Ectodermal cell (in vitro differentiated cells): ENCODE measurements at regions not wholly inside any gene's neighbourhood (a gene's known extent, or its start where the extent isn't known, plus 50 kb on each side); places are given as distances from the start of the nearest gene placed in this dataset.

ENCODE experiments used
- H3K27ac ChIP-seq: 2 replicates; pipeline ENCODE4 v1.7.0; 2013; ENCODE audit warnings: mild to moderate bottlenecking, low read depth, low read length; ENCODE audit not compliant: insufficient read depth, poor library complexity, severe bottlenecking
- H3K27me3 ChIP-seq: 2 replicates; pipeline ENCODE4 v1.7.0; 2013; ENCODE audit warnings: mild to moderate bottlenecking, low read length; ENCODE audit not compliant: insufficient read depth, control insufficient read depth, poor library complexity, severe bottlenecking
- H3K36me3 ChIP-seq: one replicate; pipeline ENCODE4 v1.7.0; 2013; ENCODE audit warnings: low read length; ENCODE audit not compliant: control insufficient read depth, insufficient read depth
- H3K4me1 ChIP-seq: one replicate; pipeline ENCODE4 v1.7.0; 2013; ENCODE audit warnings: low read length; ENCODE audit not compliant: control insufficient read depth, insufficient read depth
- H3K4me3 ChIP-seq: 2 replicates; pipeline ENCODE4 v1.7.0; 2013; ENCODE audit warnings: low read depth, low read length, control low read depth; ENCODE audit not compliant: insufficient read depth
- H3K9me3 ChIP-seq: 2 replicates; pipeline ENCODE4 v1.7.0; 2013; ENCODE audit warnings: mild to moderate bottlenecking, low read length, moderate library complexity; ENCODE audit not compliant: control insufficient read depth
- WGBS, 2 experiments: methylation state at CpG; one replicate each; pipeline ENCODE4 v1.1.7; 2013; ENCODE audit warnings: missing lambda C conversion rate in 2 of 2; 5-methylcytosine and 5-hydroxymethylcytosine counted together

GRCh38 chr6:119557239-119557638, 207.7 kb upstream of the MAN1A1 start:
- Histone ChIP-seq H3K27me3 (no peaks in the 10 kb centered on the region), H3K4me3 (no peak overlapping the region), H3K4me1 (no peaks in the 10 kb centered on the region), H3K27ac (no peak overlapping the region), H3K9me3 (no peaks in the 10 kb centered on the region), H3K36me3 (no peaks in the 10 kb centered on the region)
- 89 to 98% methylated on average over 5 of the region's 5 CpGs for WGBS, 2 experiments

DNA sequence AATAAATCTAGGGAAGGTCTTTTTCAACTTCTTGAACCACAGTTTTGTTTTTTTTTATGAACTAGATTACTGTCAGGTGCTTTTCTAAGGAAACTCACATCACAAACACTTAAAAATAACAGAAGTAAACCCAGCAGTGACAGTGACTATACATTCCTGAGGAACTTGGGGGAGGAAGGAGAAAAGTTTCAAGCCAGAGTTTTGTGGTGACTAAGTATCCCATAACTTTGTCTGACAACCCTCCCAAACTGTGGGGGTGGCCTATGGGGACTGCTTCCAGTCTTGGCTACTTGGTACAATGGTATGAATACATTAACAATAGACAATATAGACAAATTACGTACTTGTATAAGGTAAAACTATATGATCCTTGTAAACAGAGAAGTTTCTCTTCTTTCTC, 202.5 kb upstream of the MAN1A1 start:
- Histone ChIP-seq H3K27ac (no peak overlapping the region), H3K27me3 (no peaks in the 10 kb centered on the region), H3K4me1 (no peaks in the 10 kb centered on the region), H3K4me3 (no peak overlapping the region), H3K36me3 (no peaks in the 10 kb centered on the region), H3K9me3 (no peaks in the 10 kb centered on the region)
- 100% methylated on average over 1 of the region's 1 CpG; no CpG with 5 or more reads in 1 of the 2 experiments for WGBS, 2 experiments

DNA sequence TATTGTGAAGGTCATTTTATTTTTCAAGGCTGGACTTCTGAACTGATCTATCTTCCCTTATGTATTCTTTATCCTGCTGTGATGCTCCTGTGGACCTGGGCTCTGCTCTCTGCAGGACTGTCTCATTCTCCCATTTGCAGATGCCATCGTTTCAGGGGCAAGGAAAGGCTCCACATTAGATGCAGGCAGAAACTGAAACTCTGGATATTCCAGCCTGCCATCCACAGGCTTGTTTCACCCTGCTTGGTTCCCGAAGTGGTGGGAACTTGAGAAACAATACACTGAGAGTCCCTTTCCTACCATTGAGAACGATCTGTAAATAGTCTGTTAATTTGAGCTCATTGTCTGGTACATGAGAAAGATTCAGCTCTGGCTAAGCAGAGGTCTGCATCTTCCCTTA, 197.5 kb upstream of the MAN1A1 start:
- Histone ChIP-seq H3K36me3 (no peaks in the 10 kb centered on the region), H3K4me3 (no peak overlapping the region), H3K9me3 (no peaks in the 10 kb centered on the region), H3K27me3 (no peaks in the 10 kb centered on the region), H3K4me1 (no peaks in the 10 kb centered on the region), H3K27ac (no peak overlapping the region)
- WGBS, 2 experiments, result 84% methylated on average over 3 of the region's 3 CpGs

DNA sequence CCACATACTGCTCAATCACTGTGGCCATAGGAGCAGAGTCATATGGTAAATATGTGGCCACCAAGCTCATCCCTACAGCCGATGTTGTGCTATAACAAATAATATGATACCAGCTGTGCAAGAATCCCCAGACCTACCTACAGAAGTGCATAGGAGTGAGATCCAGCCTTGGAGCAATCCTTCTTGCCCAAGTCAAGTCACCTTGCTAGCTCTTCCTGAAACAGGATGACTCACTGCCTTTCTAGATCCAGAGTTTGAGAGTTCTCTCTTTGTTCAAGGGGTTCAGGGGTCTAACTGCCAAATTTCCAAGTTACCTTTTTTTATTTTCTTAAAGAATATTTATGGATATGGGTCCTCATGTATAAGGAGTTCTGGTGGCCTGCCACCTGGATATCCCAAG, 195.7 kb upstream of the MAN1A1 start:
- Histone ChIP-seq H3K27ac (no peak overlapping the region), H3K4me1 (no peaks in the 10 kb centered on the region)
- WGBS, 2 experiments, result 92 to 95% methylated on average over 1 of the region's 1 CpG

DNA sequence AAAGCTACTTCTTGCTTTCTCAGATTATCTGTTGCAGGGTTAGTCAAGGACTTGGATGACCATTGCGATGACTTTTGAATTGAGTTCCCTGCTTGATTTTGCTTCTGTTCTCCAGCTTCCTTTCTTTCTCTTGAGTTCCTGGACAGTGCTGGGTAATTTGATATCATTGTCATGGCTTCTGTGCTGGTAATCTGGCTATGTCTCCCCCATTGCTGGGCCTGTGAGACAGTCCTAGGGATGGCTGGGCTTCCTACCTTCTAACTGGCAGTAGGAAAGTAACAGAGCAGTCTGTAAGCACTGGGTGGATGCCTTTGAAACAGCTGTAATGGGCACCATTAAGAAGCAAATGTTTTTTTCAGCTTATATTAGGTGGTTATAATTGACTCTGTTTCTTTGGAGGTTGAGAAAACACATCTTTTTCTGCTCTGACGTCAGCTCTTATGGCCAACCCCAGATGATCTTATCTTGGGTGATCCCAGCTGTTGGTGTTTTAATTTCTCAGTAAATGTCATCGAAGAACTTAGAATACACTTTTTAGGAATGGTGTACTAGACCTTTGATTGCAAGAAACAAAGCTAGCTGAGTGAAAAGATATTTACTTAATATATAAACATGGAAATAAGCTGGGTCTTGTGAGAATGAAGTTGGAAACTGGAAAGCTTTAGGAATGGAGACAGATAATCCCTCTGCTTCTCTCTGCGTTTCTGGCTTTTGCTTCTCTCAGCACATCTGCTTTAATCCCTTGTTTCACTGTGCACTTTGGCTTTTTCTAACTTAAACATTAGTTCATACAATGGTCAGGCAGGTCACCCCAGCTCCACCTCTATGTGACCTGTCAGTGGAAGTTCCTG, 195.0 kb upstream of the MAN1A1 start:
- Histone ChIP-seq H3K27me3 (no peaks in the 10 kb centered on the region), H3K4me3 (no peak overlapping the region), H3K36me3 (no peaks in the 10 kb centered on the region), H3K27ac (no peak overlapping the region), H3K4me1 (no peaks in the 10 kb centered on the region), H3K9me3 (no peaks in the 10 kb centered on the region)
- 91 to 99% methylated on average over 4 of the region's 4 CpGs for WGBS, 2 experiments

More for the DNA sequence above, 195.7 kb upstream of the MAN1A1 start:
- H3K27me3 ChIP-seq, result no peaks in the 10 kb centered on the region
- H3K4me3 ChIP-seq, result no peak overlapping the region
- no peaks in the 10 kb centered on the region for H3K9me3 ChIP-seq
- no peaks in the 10 kb centered on the region for H3K36me3 ChIP-seq

DNA sequence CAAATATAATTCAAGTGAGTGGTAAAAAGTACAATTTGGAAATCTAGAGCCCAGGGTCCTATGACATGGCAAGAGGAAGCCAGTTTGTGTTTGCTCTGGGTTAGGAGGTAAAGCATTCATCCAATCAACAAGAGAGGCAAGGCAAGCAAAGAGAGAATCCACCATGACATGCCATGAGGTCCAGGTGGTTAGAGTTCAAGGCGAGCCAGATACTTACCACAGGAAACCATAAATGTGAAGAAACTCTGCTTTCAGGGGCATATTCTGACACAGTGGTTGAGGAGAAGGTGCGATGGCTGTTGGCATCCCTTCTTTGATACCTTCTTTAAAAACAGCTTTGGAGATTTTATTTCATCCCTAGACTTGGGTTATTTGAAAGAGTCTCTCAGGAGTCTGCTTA, 193.8 kb upstream of the MAN1A1 start:
- Histone ChIP-seq H3K27ac (no peak overlapping the region), H3K36me3 (no peaks in the 10 kb centered on the region), H3K4me3 (no peak overlapping the region), H3K9me3 (no peaks in the 10 kb centered on the region), H3K4me1 (no peaks in the 10 kb centered on the region), H3K27me3 (no peaks in the 10 kb centered on the region)
- WGBS, 2 experiments, result 94 to 99% methylated on average over 2 of the region's 2 CpGs

DNA sequence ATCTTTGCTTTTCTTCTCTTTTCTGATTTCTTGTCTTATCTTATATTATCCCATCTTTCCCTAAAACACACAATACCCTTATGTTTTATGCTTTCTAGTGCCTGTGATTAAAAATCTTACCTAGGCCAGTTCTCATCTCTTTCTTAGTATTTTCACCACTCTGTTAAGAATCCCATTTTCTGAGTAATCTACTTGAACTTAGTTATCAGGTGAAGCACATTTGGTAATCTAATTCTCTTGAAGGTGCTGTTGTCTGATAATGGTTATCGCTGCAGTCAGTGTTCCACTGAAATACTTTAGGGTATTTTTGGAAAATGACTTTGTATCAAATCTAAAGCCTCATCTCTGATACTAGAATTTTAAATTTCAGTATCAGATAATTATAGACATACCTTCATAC, 192.5 kb upstream of the MAN1A1 start:
- H3K36me3 ChIP-seq, result no peaks in the 10 kb centered on the region
- H3K4me1 ChIP-seq, result no peaks in the 10 kb centered on the region
- no peaks in the 10 kb centered on the region for H3K27me3 ChIP-seq
- WGBS, 2 experiments, result 90 to 100% methylated on average over 1 of the region's 1 CpG
- H3K27ac ChIP-seq, result no peak overlapping the region
- no peaks in the 10 kb centered on the region for H3K9me3 ChIP-seq
- H3K4me3 ChIP-seq, result no peak overlapping the region

- no peak overlapping the region for H3K27ac ChIP-seq
- no peaks in the 10 kb centered on the region for H3K9me3 ChIP-seq
- H3K27me3 ChIP-seq, result no peaks in the 10 kb centered on the region
- H3K36me3 ChIP-seq, result no peaks in the 10 kb centered on the region
- H3K4me1 ChIP-seq, result no peaks in the 10 kb centered on the region
- WGBS, 2 experiments, result 79 to 96% methylated on average over 3 of the region's 3 CpGs
- no peak overlapping the region for H3K4me3 ChIP-seq
Measured at GRCh38 chr6:119541132-119541905, 191.8 kb upstream of the MAN1A1 start.

DNA sequence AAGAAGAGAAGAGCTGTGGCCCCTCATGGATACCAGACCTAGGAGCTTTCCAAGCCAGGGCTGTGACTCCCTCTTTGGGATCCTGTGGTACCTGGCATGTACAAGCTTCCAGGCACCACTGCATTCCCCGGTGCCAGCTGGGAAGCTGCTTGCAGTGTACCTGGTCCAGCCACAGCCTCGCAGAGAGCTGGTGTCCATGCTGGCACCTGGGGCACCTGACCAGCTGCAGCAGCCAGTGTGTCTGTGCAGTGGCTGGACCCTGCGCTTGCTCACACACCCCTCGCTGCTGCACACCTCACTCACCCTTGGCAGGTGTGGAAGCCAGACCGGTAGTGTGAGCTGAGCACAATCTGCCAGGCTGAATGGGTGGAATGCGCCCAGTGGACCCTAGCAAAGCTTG, 190.9 kb upstream of the MAN1A1 start:
- WGBS, 2 experiments, result 92 to 93% methylated on average over 6 of the region's 6 CpGs
- Histone ChIP-seq H3K4me1 (no peaks in the 10 kb centered on the region), H3K27me3 (no peaks in the 10 kb centered on the region), H3K36me3 (no peaks in the 10 kb centered on the region), H3K4me3 (no peak overlapping the region), H3K9me3 (no peaks in the 10 kb centered on the region), H3K27ac (no peak overlapping the region)

DNA sequence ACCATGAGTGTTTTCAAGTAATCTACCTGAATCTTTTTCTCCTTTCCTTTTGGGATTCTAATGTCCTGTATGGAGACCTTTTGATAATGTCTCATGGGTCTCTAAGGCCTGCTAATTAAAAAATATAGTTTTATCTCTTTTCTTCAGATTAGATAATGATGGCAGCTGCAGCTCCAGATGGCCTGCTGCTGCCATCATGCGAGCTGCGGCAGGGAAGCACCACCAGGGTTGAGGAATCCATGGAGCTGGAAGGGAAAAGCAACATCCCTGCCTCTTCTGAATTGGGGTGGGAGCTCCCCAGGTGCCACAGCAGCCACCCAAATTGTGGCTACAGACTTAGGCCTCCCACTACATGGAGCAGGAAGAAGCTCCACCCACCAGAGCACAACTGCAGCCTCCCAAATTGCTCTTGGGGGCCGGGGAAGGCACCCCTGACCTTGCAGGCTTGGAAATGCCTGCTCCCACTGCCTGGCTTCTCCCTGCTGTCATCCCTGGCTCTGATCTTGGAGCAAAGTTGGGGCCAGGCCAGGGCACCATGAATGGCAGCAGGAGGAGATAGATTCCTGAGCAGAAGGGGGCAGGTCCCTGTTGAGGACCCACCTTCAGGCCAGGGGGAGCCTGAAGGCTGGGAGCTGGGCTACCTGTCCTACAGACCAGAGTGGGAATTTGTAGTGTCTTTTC, 189.6 kb upstream of the MAN1A1 start:
- Histone ChIP-seq H3K27me3 (no peaks in the 10 kb centered on the region), H3K27ac (no peak overlapping the region), H3K36me3 (no peaks in the 10 kb centered on the region), H3K9me3 (no peaks in the 10 kb centered on the region), H3K4me1 (no peaks in the 10 kb centered on the region), H3K4me3 (no peak overlapping the region)
- WGBS, 2 experiments, result 79 to 80% methylated on average over 3 of the region's 3 CpGs
